ENCODE measurements at regions not wholly inside any gene's neighbourhood (a gene's known extent, or its start where the extent isn't known, plus 50 kb on each side); places are given as distances from the start of the nearest gene placed in this dataset.

- TF ChIP-seq FOXP2 (optimal IDR thresholded peaks at IDR 0.05; ENCODE audit: control extremely low read depth, extremely low read length, insufficient read depth): no peak
- no peak for TF ChIP-seq EZH2 (IDR thresholded peaks at IDR 0.05)
These were observed 68.8 kb upstream of the SEC14L1 start for GRCh38 chr17:77071925-77072490.
